Breast epithelium (tissue), 4 donors: ENCODE measurements at regions not wholly inside any gene's neighbourhood (a gene's known extent, or its start where the extent isn't known, plus 50 kb on each side); places are given as distances from the start of the nearest gene placed in this dataset.

Experiments
- DNase-seq, 2 donors: peaks; one replicate each; pipeline ENCODE4 v3.0.0-alpha.2; 2019; ENCODE audit warnings: low spot score in 2 of 2
- H3K27ac ChIP-seq, 2 donors: fragments of 200-600 bp; sonication (generic) in 1 of 2; one replicate each; pipeline ENCODE4 v1.5.1; 2016 to 2019; ENCODE audit warnings: mild to moderate bottlenecking in 1 of 2
- H3K27me3 ChIP-seq, 2 donors: fragments of 200-600 bp; sonication (generic) in 1 of 2; one replicate each; pipeline versions ENCODE4 v1.5.1 to v1.6.0; 2017 to 2019; ENCODE audit warnings: control low read depth in 1 of 2, mild to moderate bottlenecking in 1 of 2
- H3K36me3 ChIP-seq: fragments of 200-600 bp; one replicate; pipeline ENCODE4 v1.5.1; 2019
- H3K4me1 ChIP-seq, 2 donors: fragments of 200-600 bp; sonication (generic); one replicate each; pipeline ENCODE4 v1.5.1; 2016 to 2019; ENCODE audit warnings: control low read depth in 1 of 2
- H3K4me3 ChIP-seq, 3 donors: fragments of 200-600 bp; sonication (generic); 1 replicate in 2 of 3; 2 replicates in 1 of 3; pipeline ENCODE4 v1.5.1; 2016 to 2019; ENCODE audit warnings: mild to moderate bottlenecking in 3 of 3, moderate library complexity in 2 of 3
- H3K9me3 ChIP-seq, 2 donors: fragments of 200-600 bp; sonication (generic) in 1 of 2; one replicate each; pipeline ENCODE4 v1.5.1; 2016 to 2019; ENCODE audit warnings: control low read depth in 1 of 2
- POLR2A ChIP-seq: fragments of 450-650 bp; IDR thresholded peaks from one replicate; pipeline ENCODE4 v1.6.1; 2016; ENCODE audit warnings: antibody characterized with exemption, mild to moderate bottlenecking, moderate library complexity
- POLR2AphosphoS5 ChIP-seq, 3 donors: sonication (generic); formaldehyde crosslinking; IDR thresholded peaks; one replicate each; pipeline ENCODE4 v1.6.1; 2017; ENCODE audit warnings: antibody characterized with exemption in 3 of 3
- intact Hi-C: fragments of 100-400 bp; cut with DNase I; formaldehyde crosslinking; loops from one replicate; pipeline ENCODE4 v1.15.1; 2023; ENCODE audit warnings: low total_unique reads
- TF ChIP-seq, protein P1 (sequence below), 3 donors: fragments of 450-650 bp; IDR thresholded peaks; one replicate each; pipeline ENCODE4 v1.5.1; 2016 to 2017; ENCODE audit warnings: antibody characterized with exemption in 3 of 3, mild to moderate bottlenecking in 3 of 3, moderate library complexity in 3 of 3

DNA sequence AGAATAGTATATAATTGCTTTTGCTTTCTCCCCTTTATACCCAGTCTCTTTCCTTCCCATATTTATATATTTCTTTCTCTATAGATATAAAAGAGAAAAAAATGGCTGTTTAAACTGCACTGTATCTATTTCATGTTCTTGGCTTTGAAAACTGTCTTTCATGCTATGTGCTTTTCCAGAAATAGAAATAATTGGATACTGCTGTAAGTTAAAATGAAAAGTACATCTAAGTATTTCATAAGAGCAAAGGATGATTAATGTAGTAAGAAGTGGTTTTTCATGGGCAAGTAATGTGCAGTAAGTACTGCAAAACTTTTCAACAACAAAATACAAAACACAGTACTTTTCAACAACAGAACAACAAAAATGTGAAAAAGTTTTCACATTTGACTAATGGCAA, 237.9 kb downstream of the SNCA start:
- intact Hi-C loops = no loop called here
- Histone ChIP-seq H3K4me3 (no peak overlapping the region), H3K9me3 (no peaks in the 10 kb centered on the region), H3K36me3 (no peaks in the 10 kb centered on the region), H3K27ac (no peak overlapping the region), H3K4me1 (no peaks in the 10 kb centered on the region), H3K27me3 (no peaks in the 10 kb centered on the region)
- no peak for DNase-seq
- TF ChIP-seq POLR2A (no peak), POLR2AphosphoS5 (IDR thresholded peaks at IDR 0.05) (no peak)
- TF ChIP-seq, protein P1, sequence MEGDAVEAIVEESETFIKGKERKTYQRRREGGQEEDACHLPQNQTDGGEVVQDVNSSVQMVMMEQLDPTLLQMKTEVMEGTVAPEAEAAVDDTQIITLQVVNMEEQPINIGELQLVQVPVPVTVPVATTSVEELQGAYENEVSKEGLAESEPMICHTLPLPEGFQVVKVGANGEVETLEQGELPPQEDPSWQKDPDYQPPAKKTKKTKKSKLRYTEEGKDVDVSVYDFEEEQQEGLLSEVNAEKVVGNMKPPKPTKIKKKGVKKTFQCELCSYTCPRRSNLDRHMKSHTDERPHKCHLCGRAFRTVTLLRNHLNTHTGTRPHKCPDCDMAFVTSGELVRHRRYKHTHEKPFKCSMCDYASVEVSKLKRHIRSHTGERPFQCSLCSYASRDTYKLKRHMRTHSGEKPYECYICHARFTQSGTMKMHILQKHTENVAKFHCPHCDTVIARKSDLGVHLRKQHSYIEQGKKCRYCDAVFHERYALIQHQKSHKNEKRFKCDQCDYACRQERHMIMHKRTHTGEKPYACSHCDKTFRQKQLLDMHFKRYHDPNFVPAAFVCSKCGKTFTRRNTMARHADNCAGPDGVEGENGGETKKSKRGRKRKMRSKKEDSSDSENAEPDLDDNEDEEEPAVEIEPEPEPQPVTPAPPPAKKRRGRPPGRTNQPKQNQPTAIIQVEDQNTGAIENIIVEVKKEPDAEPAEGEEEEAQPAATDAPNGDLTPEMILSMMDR (IDR thresholded peaks at IDR 0.05) = no peak

DNA sequence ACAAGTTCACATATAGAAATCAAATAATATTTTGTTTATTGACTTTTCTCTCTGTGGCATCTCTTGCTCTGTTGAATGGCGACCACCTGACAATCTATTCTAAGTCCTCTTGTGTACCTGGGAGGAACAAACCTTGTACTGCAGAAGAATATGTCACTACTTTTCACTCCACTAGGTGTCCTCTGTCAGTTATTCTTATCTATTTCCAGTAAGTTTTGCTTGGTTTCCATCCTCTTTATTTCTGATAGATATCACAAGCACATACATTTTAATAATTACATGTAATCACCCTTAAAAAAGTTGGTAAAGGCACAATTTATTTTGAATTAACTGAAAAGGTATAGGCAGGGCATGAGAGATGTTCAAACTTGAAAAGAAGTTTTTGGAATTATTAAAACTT, 238.4 kb downstream of the SNCA start:
- H3K4me1 ChIP-seq = no peaks in the 10 kb centered on the region
- no peak for DNase-seq
- H3K27ac ChIP-seq = no peak overlapping the region
- H3K27me3 ChIP-seq = no peaks in the 10 kb centered on the region
- H3K36me3 ChIP-seq = no peaks in the 10 kb centered on the region
- intact Hi-C loops = no loop called here
- TF ChIP-seq, protein P1 (IDR thresholded peaks at IDR 0.05) = peak in 1 of 3 donors; percentile 21
- TF ChIP-seq POLR2AphosphoS5 (IDR thresholded peaks at IDR 0.05) (no peak), POLR2A (no peak)
- no peak overlapping the region for H3K4me3 ChIP-seq
- H3K9me3 ChIP-seq = no peaks in the 10 kb centered on the region

DNA sequence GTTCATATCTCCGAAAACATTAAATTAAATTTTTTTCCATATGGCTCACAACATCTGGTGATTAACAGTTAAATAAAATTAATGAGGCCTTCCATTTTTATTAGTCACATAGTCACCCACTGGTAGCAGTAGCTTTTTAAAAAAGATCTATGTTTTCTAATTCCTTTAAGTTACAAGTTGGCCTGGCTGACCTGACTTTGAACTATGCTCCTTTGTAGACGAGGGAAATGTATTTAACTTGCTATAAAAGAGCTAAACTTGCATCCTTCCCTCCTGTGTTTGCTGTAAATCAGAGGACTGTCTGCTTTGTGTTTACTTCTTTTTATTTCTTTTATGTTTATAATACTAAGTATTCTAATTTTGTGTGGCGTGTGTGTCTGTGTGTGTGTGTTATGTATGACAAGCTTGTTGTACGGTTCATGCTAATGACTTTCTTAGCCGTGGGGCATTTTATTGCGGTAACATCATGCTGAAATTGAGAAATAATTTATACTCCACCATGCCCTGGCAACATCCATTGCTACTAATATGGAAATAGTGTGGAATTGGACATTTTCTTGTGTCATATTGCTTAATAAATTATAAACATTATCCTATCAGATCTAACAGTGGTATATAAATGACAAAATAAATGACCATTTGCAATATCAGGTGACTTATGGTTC, 241.7 kb downstream of the SNCA start:
- no peaks in the 10 kb centered on the region for H3K4me1 ChIP-seq
- no peaks in the 10 kb centered on the region for H3K36me3 ChIP-seq
- H3K4me3 ChIP-seq = no peak overlapping the region
- TF ChIP-seq POLR2A (no peak), POLR2AphosphoS5 (IDR thresholded peaks at IDR 0.05) (no peak)
- TF ChIP-seq, protein P1 (IDR thresholded peaks at IDR 0.05) = no peak
- intact Hi-C loops = no loop called here
- H3K9me3 ChIP-seq = no peaks in the 10 kb centered on the region
- no peak overlapping the region for H3K27ac ChIP-seq
- DNase-seq = no peak
- no peaks in the 10 kb centered on the region for H3K27me3 ChIP-seq

DNA sequence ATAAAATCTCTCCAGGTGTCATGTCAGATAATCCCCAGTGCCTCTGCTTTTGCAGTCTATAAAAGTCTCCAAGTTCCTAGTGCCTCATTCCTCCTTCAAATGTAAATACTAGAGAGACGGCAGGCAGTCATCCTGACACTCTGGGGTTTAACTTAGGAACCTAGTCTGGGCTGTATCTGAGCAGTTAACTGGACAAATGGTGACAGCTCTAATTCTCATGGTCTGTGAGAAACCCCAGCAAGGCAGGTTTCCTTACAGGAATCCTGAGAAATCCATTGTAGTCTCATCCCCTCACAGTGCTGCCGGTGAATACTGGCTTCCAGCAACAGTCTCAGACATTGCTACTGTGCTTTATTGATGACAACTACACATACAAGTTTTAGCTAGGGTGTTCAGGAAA, 246.8 kb downstream of the SNCA start:
- no peak for DNase-seq
- Histone ChIP-seq H3K27ac (no peak overlapping the region), H3K4me3 (no peak overlapping the region), H3K4me1 (no peaks in the 10 kb centered on the region), H3K9me3 (no peaks in the 10 kb centered on the region), H3K27me3 (no peaks in the 10 kb centered on the region), H3K36me3 (no peaks in the 10 kb centered on the region)
- TF ChIP-seq POLR2A (no peak), POLR2AphosphoS5 (IDR thresholded peaks at IDR 0.05) (no peak)
- TF ChIP-seq, protein P1 (IDR thresholded peaks at IDR 0.05) = no peak
- intact Hi-C loops = no loop called here

DNA sequence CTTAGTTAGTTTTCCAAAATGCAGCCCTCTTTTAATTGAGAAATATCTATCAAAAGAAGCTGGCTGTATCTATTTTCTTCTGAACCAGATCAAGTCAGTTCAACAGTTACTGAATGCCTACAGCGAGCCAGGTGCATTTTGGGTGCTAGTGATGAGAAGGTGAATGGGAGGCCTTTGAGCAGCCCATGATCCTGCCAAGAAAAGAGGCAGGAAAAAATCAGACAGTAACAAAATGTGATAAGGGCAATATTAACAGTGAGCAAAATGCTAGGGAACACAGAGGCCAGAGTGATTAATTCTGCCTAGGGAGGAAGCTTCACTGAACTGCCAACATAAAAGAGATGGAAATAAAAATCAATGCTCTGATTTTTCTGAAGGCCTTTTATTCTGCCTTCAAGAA, 248.5 kb downstream of the SNCA start:
- H3K4me1 ChIP-seq = no peaks in the 10 kb centered on the region
- no peak for TF ChIP-seq POLR2AphosphoS5 (IDR thresholded peaks at IDR 0.05)
- TF ChIP-seq POLR2A = no peak
- TF ChIP-seq, protein P1 (IDR thresholded peaks at IDR 0.05) = no peak
- H3K27ac ChIP-seq = no peak overlapping the region
- H3K4me3 ChIP-seq = no peak overlapping the region
- no peak for DNase-seq
- H3K9me3 ChIP-seq = no peaks in the 10 kb centered on the region
- no peaks in the 10 kb centered on the region for H3K27me3 ChIP-seq
- H3K36me3 ChIP-seq = no peaks in the 10 kb centered on the region
- intact Hi-C loops = no loop called here
